Activated naive CD8-positive, alpha-beta T cell treated with anti-CD3 and anti-CD28 coated beads for 36 hours (primary cell): ENCODE measurements at regions not wholly inside any gene's neighbourhood (a gene's known extent, or its start where the extent isn't known, plus 50 kb on each side); places are given as distances from the start of the nearest gene placed in this dataset.

ENCODE experiments used
- DNase-seq: peaks from one replicate; pipeline ENCODE4 v3.0.0; 2021
- H3K27ac Mint-ChIP-seq: one replicate; pipeline ENCODE4 v1.8.0; 2022; ENCODE audit warnings: mild to moderate bottlenecking, moderate library complexity, mixed read lengths
- H3K27me3 Mint-ChIP-seq: one replicate; pipeline ENCODE4 v1.8.0; 2022; ENCODE audit warnings: mild to moderate bottlenecking, mixed read lengths
- H3K36me3 Mint-ChIP-seq: one replicate; pipeline ENCODE4 v1.8.0; 2021; ENCODE audit warnings: mild to moderate bottlenecking, mixed read lengths
- H3K4me1 Mint-ChIP-seq: one replicate; pipeline ENCODE4 v1.8.0; 2021; ENCODE audit warnings: mixed read lengths
- H3K4me3 Mint-ChIP-seq: one replicate; pipeline ENCODE4 v1.8.0; 2022; ENCODE audit warnings: mild to moderate bottlenecking, moderate library complexity, mixed read lengths
- H3K9me3 Mint-ChIP-seq: one replicate; pipeline ENCODE4 v1.8.0; 2022; ENCODE audit warnings: mixed read lengths

- no peak overlapping the region for H3K27ac Mint-ChIP-seq
- H3K9me3 Mint-ChIP-seq, result no peaks in the 10 kb centered on the region
- H3K4me3 Mint-ChIP-seq, result no peak overlapping the region
- no peaks in the 10 kb centered on the region for H3K4me1 Mint-ChIP-seq
- H3K27me3 Mint-ChIP-seq, result peaks cover 8% of the 10 kb centered on the region
- no peaks in the 10 kb centered on the region for H3K36me3 Mint-ChIP-seq
- DNase-seq, result no peak
These were observed 91.4 kb upstream of the ASAP2 start for GRCh38 chr2:9115229-9115628.

DNA sequence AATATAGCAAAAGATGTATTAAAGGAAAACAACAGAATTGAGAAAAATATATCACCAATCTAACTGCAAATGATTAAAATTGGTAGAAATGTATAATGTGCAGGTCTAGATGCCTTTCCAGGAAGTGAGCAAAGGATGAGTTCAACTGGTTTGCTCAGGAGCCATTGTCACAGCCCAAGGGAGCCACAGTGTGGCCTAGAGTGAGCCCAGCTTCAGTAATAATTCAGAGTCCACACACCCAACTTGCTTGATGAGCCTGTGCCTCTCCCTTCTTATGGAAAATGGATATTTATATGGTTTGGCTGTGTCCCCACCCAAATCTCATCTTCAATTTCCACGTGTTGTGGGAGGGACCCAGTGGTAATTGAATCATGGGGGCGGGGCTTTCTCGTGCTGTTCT is 92.2 kb upstream of the ASAP2 start:
- no peak overlapping the region for H3K4me3 Mint-ChIP-seq
- DNase-seq, result no peak
- H3K4me1 Mint-ChIP-seq, result no peaks in the 10 kb centered on the region
- no peak overlapping the region for H3K27ac Mint-ChIP-seq
- H3K36me3 Mint-ChIP-seq, result no peaks in the 10 kb centered on the region
- no peaks in the 10 kb centered on the region for H3K9me3 Mint-ChIP-seq
- peaks cover 8% of the 10 kb centered on the region for H3K27me3 Mint-ChIP-seq

GRCh38 chr2:9113916-9114315 is 92.7 kb upstream of the ASAP2 start:
- peaks cover 8% of the 10 kb centered on the region for H3K27me3 Mint-ChIP-seq
- no peaks in the 10 kb centered on the region for H3K4me1 Mint-ChIP-seq
- no peaks in the 10 kb centered on the region for H3K9me3 Mint-ChIP-seq

GRCh38 chr2:9113262-9113661 is 93.3 kb upstream of the ASAP2 start:
- Mint-ChIP-seq H3K27me3 (peaks cover 8% of the 10 kb centered on the region), H3K4me3 (no peak overlapping the region), H3K27ac (no peak overlapping the region)

More at GRCh38 chr2:9113916-9114315, 92.7 kb upstream of the ASAP2 start:
- Mint-ChIP-seq H3K27ac (no peak overlapping the region), H3K36me3 (no peaks in the 10 kb centered on the region), H3K4me3 (no peak overlapping the region)
- no peak for DNase-seq

GRCh38 chr2:9112079-9112721 is 94.4 kb upstream of the ASAP2 start:
- Mint-ChIP-seq H3K27ac (no peak overlapping the region), H3K36me3 (no peaks in the 10 kb centered on the region), H3K4me1 (no peaks in the 10 kb centered on the region), H3K4me3 (no peak overlapping the region), H3K27me3 (peaks cover 11% of the 10 kb centered on the region), H3K9me3 (no peaks in the 10 kb centered on the region)
- DNase-seq, result no peak

More at GRCh38 chr2:9113262-9113661, 93.3 kb upstream of the ASAP2 start:
- no peak for DNase-seq
- Mint-ChIP-seq H3K4me1 (no peaks in the 10 kb centered on the region), H3K36me3 (no peaks in the 10 kb centered on the region), H3K9me3 (no peaks in the 10 kb centered on the region)

- no peak for DNase-seq
- no peaks in the 10 kb centered on the region for H3K36me3 Mint-ChIP-seq
- no peaks in the 10 kb centered on the region for H3K4me1 Mint-ChIP-seq
- H3K27me3 Mint-ChIP-seq, result peaks cover 12% of the 10 kb centered on the region
- no peak overlapping the region for H3K27ac Mint-ChIP-seq
- H3K9me3 Mint-ChIP-seq, result no peaks in the 10 kb centered on the region
- no peak overlapping the region for H3K4me3 Mint-ChIP-seq
These were observed 95.6 kb upstream of the ASAP2 start for GRCh38 chr2:9110893-9111569.

GRCh38 chr2:9110346-9110884 is 96.2 kb upstream of the ASAP2 start:
- Mint-ChIP-seq H3K27me3 (peaks cover 12% of the 10 kb centered on the region), H3K36me3 (no peaks in the 10 kb centered on the region), H3K4me1 (no peaks in the 10 kb centered on the region), H3K9me3 (no peaks in the 10 kb centered on the region), H3K4me3 (no peak overlapping the region), H3K27ac (no peak overlapping the region)
- DNase-seq, result no peak

DNA sequence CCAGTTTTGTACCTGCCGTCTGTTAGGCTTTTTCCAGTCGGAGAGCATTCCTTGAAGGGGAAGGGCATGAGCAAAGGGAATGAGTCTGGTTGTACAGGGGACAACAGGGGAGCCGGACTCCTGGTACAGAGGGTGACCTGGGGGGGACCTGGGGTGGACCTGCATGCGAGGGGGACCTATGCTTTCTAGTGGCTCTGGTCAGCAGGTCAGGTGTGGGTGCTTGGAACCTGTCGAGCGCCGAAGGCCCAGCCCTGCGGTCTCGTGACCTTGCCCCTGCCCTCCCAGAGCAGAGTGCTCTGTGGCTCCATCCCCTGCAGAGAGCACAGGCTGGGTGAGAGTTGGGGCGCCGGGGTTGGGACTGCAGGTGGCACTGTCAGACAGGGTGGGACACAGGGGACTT is 96.7 kb upstream of the ASAP2 start:
- Mint-ChIP-seq H3K27ac (no peak overlapping the region), H3K4me3 (no peak overlapping the region), H3K36me3 (no peaks in the 10 kb centered on the region), H3K9me3 (no peaks in the 10 kb centered on the region), H3K27me3 (peaks cover 12% of the 10 kb centered on the region), H3K4me1 (no peaks in the 10 kb centered on the region)
- DNase-seq, result no peak

GRCh38 chr2:9108210-9108967 is 98.2 kb upstream of the ASAP2 start:
- Mint-ChIP-seq H3K27me3 (peaks cover 12% of the 10 kb centered on the region), H3K27ac (no peak overlapping the region), H3K36me3 (no peaks in the 10 kb centered on the region), H3K4me1 (no peaks in the 10 kb centered on the region), H3K9me3 (no peaks in the 10 kb centered on the region), H3K4me3 (no peak overlapping the region)
- no peak for DNase-seq

DNA sequence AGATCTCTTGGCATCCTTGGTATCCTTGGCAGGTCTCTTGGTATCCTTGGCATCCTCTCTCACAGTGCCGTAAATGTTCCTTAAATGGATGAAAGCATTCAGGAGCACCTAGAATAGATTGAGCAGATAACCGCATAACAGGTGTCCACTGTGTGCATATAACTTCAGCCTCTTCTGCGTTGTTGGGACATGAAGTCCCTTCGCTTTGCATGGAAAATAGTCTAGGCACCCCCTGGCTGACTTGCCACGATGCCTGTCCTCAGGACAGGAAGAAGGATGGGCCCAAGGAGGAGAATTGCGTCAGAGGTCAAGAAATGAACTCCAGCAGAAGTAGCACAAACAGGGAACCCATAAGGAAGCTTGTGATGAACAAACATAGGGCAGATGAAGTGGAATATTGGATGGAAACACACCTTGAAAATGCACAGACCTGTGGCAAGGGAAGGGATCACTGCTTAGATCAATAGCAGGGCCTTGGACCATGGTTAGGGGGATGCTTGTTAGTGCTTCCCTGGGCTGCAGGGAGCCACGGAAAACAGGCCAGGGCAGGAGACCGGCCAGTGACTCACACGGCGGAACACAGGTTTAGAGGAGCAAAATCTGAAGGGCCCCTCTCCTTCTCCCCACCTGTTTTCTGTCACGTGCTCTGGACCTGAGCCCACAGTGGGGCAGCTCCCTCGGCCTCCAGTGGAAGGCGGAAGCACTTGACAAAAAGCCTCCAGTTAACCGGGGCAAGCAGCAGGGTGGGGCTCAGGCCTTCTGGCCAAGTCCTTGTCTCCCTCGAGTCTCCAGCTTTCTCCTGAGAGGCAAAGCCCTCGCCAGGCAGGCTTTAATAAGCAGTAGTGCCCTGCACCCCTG is 99.2 kb upstream of the ASAP2 start:
- Mint-ChIP-seq H3K27ac (no peak overlapping the region), H3K4me1 (no peaks in the 10 kb centered on the region), H3K9me3 (no peaks in the 10 kb centered on the region), H3K36me3 (no peaks in the 10 kb centered on the region), H3K27me3 (peaks cover 9% of the 10 kb centered on the region), H3K4me3 (no peak overlapping the region)
- no peak for DNase-seq

GRCh38 chr2:9106338-9107167 is 100.1 kb upstream of the ASAP2 start:
- no peaks in the 10 kb centered on the region for H3K36me3 Mint-ChIP-seq
- no peaks in the 10 kb centered on the region for H3K9me3 Mint-ChIP-seq
- H3K27me3 Mint-ChIP-seq, result peaks cover 4% of the 10 kb centered on the region
- H3K27ac Mint-ChIP-seq, result no peak overlapping the region
- no peak overlapping the region for H3K4me3 Mint-ChIP-seq
- DNase-seq, result no peak
- H3K4me1 Mint-ChIP-seq, result no peaks in the 10 kb centered on the region

GRCh38 chr2:9105601-9106337 is 100.8 kb upstream of the ASAP2 start:
- Mint-ChIP-seq H3K4me3 (no peak overlapping the region), H3K9me3 (no peaks in the 10 kb centered on the region), H3K27ac (no peak overlapping the region), H3K27me3 (peaks cover 4% of the 10 kb centered on the region), H3K4me1 (no peaks in the 10 kb centered on the region), H3K36me3 (no peaks in the 10 kb centered on the region)
- DNase-seq, result no peak

DNA sequence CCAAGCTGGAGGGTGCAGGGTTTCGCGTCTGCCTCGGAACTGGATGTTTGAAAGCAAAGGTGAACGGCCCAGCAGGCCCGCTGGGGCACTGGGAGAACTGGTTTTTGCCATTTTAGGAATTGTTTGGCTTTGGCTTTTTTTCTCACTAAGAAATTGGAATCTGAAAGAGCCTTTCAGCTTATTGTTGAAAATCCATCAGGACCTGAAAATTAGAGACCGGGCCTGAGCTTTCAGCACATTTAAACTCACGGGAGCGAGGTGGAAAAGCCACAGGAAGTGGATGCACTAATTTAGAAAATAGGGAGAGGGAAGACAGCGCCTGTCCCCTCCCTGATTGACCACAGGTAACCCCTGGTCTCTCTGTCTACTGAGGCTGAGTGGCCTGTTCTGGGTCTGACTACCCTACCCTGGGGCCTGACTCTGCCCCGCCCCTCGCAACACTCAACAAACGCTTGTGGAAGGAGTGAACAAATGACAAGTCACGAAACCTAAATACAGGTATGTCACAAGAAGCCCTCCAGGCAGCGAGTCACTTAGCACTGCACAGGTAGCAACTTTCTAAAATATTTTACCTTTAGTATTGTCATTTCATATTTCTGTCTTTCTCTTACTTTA is 100.3 kb upstream of the MBOAT2 start:
- Mint-ChIP-seq H3K27me3 (peaks cover 4% of the 10 kb centered on the region), H3K9me3 (no peaks in the 10 kb centered on the region), H3K4me3 (no peak overlapping the region), H3K36me3 (no peaks in the 10 kb centered on the region), H3K4me1 (peaks cover 9% of the 10 kb centered on the region), H3K27ac (no peak overlapping the region)
- no peak for DNase-seq
